ENCODE measurements at regions not wholly inside any gene's neighbourhood (a gene's known extent, or its start where the extent isn't known, plus 50 kb on each side); places are given as distances from the start of the nearest gene placed in this dataset.

DNA sequence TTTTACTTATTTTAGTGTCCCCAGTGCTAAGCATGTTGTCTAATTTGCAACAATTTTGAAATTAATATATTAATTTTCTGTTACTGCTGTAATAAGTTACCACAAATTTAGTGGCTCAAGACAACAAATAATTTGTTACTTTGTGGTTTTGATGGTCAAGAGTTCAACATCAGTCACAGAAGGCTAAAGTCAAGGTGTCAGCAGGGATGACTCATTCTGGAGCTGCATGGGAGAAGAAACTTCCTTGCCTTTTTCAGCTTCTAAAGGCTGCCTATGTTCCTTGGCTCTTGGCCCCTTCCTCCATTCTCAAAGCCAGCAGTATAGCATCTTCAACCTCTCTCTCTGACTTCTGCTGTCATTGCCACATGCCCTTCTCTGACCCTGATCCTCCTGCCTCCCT is 271.8 kb downstream of the HLX start:
- TF ChIP-seq, protein P1, sequence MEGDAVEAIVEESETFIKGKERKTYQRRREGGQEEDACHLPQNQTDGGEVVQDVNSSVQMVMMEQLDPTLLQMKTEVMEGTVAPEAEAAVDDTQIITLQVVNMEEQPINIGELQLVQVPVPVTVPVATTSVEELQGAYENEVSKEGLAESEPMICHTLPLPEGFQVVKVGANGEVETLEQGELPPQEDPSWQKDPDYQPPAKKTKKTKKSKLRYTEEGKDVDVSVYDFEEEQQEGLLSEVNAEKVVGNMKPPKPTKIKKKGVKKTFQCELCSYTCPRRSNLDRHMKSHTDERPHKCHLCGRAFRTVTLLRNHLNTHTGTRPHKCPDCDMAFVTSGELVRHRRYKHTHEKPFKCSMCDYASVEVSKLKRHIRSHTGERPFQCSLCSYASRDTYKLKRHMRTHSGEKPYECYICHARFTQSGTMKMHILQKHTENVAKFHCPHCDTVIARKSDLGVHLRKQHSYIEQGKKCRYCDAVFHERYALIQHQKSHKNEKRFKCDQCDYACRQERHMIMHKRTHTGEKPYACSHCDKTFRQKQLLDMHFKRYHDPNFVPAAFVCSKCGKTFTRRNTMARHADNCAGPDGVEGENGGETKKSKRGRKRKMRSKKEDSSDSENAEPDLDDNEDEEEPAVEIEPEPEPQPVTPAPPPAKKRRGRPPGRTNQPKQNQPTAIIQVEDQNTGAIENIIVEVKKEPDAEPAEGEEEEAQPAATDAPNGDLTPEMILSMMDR (IDR thresholded peaks at IDR 0.05), result no peak
- TF ChIP-seq POLR2A (IDR thresholded peaks at IDR 0.05), result no peak

All from testis (tissue), 2 donors.